Neutrophil (primary cell): ENCODE measurements at regions not wholly inside any gene's neighbourhood (a gene's known extent, or its start where the extent isn't known, plus 50 kb on each side); places are given as distances from the start of the nearest gene placed in this dataset.

Source experiments
- H3K27ac ChIP-seq: fragments of 200-600 bp; sonication (generic); 2 replicates; pipeline ENCODE4 v1.5.1; 2016; ENCODE audit warnings: mild to moderate bottlenecking, moderate library complexity
- H3K27me3 ChIP-seq: fragments of 200-600 bp; sonication (generic); 2 replicates; pipeline ENCODE4 v1.6.0; 2016; ENCODE audit warnings: mild to moderate bottlenecking
- H3K36me3 ChIP-seq: fragments of 200-600 bp; sonication (generic); 2 replicates; pipeline ENCODE4 v1.5.1; 2017
- H3K4me1 ChIP-seq, 2 experiments: fragments of 200-600 bp in 1 of 2; sonication (generic) in 1 of 2; 1 replicate in 1 of 2; 2 replicates in 1 of 2; pipeline versions ENCODE4 v1.5.1 to v1.6.1; 2013 to 2016; ENCODE audit warnings: low read depth in 1 of 2, low read length in 1 of 2, mild to moderate bottlenecking in 1 of 2, moderate library complexity in 1 of 2; ENCODE audit not compliant: control insufficient read depth in 1 of 2, insufficient read depth in 1 of 2
- H3K4me3 ChIP-seq, 2 experiments: fragments of 200-600 bp in 1 of 2; sonication (generic) in 1 of 2; 1 replicate in 1 of 2; 2 replicates in 1 of 2; pipeline ENCODE4 v1.5.1; 2013 to 2016; ENCODE audit warnings: low read depth in 1 of 2, low read length in 1 of 2, mild to moderate bottlenecking in 1 of 2, moderate library complexity in 1 of 2
- H3K9me3 ChIP-seq: fragments of 200-600 bp; sonication (generic); 2 replicates; pipeline ENCODE4 v1.5.1; 2016
- CTCF ChIP-seq: fragments of 200-600 bp; sonication (generic); IDR thresholded peaks from 2 replicates; pipeline ENCODE4 v1.5.1; 2016; ENCODE audit warnings: antibody characterized with exemption

- Histone ChIP-seq H3K27me3 (no peaks in the 10 kb centered on the region), H3K27ac (no peak overlapping the region), H3K9me3 (no peaks in the 10 kb centered on the region), H3K4me1 (no peaks in the 10 kb centered on the region), H3K4me3 (no peak overlapping the region), H3K36me3 (no peaks in the 10 kb centered on the region)
- no peak for TF ChIP-seq CTCF
Observed at GRCh38 chr2:204451766-204452165, 93.5 kb upstream of the PARD3B start.

GRCh38 chr2:204452464-204453023, 92.7 kb upstream of the PARD3B start:
- no peaks in the 10 kb centered on the region for H3K27me3 ChIP-seq
- H3K9me3 ChIP-seq, result no peaks in the 10 kb centered on the region
- H3K4me3 ChIP-seq, result no peak overlapping the region
- no peaks in the 10 kb centered on the region for H3K4me1 ChIP-seq
- no peaks in the 10 kb centered on the region for H3K36me3 ChIP-seq
- no peak overlapping the region for H3K27ac ChIP-seq
- no peak for TF ChIP-seq CTCF

- no peaks in the 10 kb centered on the region for H3K9me3 ChIP-seq
- H3K4me1 ChIP-seq, result no peaks in the 10 kb centered on the region
- TF ChIP-seq CTCF, result no peak
- no peaks in the 10 kb centered on the region for H3K36me3 ChIP-seq
- H3K4me3 ChIP-seq, result no peak overlapping the region
- no peak overlapping the region for H3K27ac ChIP-seq
- H3K27me3 ChIP-seq, result no peaks in the 10 kb centered on the region
Observed at GRCh38 chr2:204453730-204454167, 91.5 kb upstream of the PARD3B start.

- Histone ChIP-seq H3K4me1 (no peaks in the 10 kb centered on the region), H3K4me3 (no peak overlapping the region), H3K27ac (no peak overlapping the region), H3K36me3 (no peaks in the 10 kb centered on the region), H3K27me3 (no peaks in the 10 kb centered on the region), H3K9me3 (no peaks in the 10 kb centered on the region)
- no peak for TF ChIP-seq CTCF
Observed at GRCh38 chr2:204454672-204455380, 90.4 kb upstream of the PARD3B start.

GRCh38 chr2:204468746-204469429, 76.4 kb upstream of the PARD3B start:
- no peaks in the 10 kb centered on the region for H3K4me1 ChIP-seq
- no peaks in the 10 kb centered on the region for H3K27me3 ChIP-seq
- no peak overlapping the region for H3K4me3 ChIP-seq
- TF ChIP-seq CTCF, result no peak
- no peaks in the 10 kb centered on the region for H3K36me3 ChIP-seq
- H3K9me3 ChIP-seq, result no peaks in the 10 kb centered on the region
- H3K27ac ChIP-seq, result no peak overlapping the region
